IPS DF 6.9 (cell line): ENCODE measurements at regions not wholly inside any gene's neighbourhood (a gene's known extent, or its start where the extent isn't known, plus 50 kb on each side); places are given as distances from the start of the nearest gene placed in this dataset.

Experiments used
- DNase-seq: peaks from one replicate; pipeline ENCODE4 v3.0.0-alpha.2; 2013; ENCODE audit warnings: low read depth, low spot score
- H3K27ac ChIP-seq: one replicate; pipeline ENCODE4 v1.5.1; 2013; ENCODE audit warnings: low read length, control low read depth
- H3K27me3 ChIP-seq: 2 replicates; pipeline ENCODE4 v1.6.1; 2013; ENCODE audit warnings: mild to moderate bottlenecking, low read length; ENCODE audit not compliant: control insufficient read depth, insufficient read depth
- H3K36me3 ChIP-seq: 2 replicates; pipeline ENCODE4 v1.6.1; 2013; ENCODE audit warnings: low read length; ENCODE audit not compliant: control insufficient read depth, insufficient read depth
- H3K4me1 ChIP-seq: 2 replicates; pipeline ENCODE4 v1.6.1; 2013; ENCODE audit warnings: low read length; ENCODE audit not compliant: control insufficient read depth, insufficient read depth
- H3K4me3 ChIP-seq: 2 replicates; pipeline ENCODE4 v1.5.1; 2013; ENCODE audit warnings: mild to moderate bottlenecking, low read length
- H3K9me3 ChIP-seq: 2 replicates; pipeline ENCODE4 v1.6.1; 2013; ENCODE audit warnings: low read length, inconsistent platforms; ENCODE audit not compliant: control insufficient read depth, insufficient read depth
- WGBS: extraction: QIAGEN DNeasy Blood & Tissue Kit; methylation state at CpG from one replicate; pipeline ENCODE4 v1.1.7; 2013; ENCODE audit warnings: mixed read lengths, missing lambda C conversion rate; ENCODE audit not compliant: insufficient read length, insufficient coverage; 5-methylcytosine and 5-hydroxymethylcytosine counted together

DNA sequence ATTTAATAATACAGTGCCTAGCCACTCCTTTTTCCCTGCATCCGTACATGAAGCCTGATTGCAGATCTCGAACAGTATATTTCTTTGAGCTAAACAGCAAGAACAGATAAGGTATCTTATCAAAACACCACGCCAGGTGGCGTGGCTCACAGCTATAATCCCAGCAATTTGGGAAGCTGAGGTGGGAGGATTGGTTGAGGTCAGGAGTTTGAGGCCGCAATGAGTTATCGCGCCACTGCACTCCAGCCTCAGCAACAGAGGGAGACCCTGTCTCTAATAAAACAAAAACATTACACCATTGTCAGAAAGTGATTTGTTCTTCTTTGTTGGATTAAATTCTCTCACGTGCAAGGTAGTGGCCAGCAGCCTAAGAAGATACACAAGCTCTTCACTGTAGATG lies 291.2 kb upstream of the DMRT1 start:
- Histone ChIP-seq H3K4me3 (no peak overlapping the region), H3K9me3 (no peaks in the 10 kb centered on the region), H3K4me1 (no peaks in the 10 kb centered on the region), H3K36me3 (no peaks in the 10 kb centered on the region; the same call in 1 of the 2 replicates), H3K27ac (no peak overlapping the region), H3K27me3 (no peaks in the 10 kb centered on the region)
- no CpG with 5 or more reads among the region's 8 CpGs for WGBS
- no peak for DNase-seq

- Histone ChIP-seq H3K27ac (no peak overlapping the region), H3K4me3 (no peak overlapping the region), H3K36me3 (no peaks in the 10 kb centered on the region; the same call in 1 of the 2 replicates), H3K27me3 (no peaks in the 10 kb centered on the region), H3K9me3 (no peaks in the 10 kb centered on the region), H3K4me1 (no peaks in the 10 kb centered on the region)
- WGBS: no CpG with 5 or more reads among the region's 12 CpGs
- no peak for DNase-seq
Measured at GRCh38 chr9:551986-552929, 289.2 kb upstream of the DMRT1 start.

DNA sequence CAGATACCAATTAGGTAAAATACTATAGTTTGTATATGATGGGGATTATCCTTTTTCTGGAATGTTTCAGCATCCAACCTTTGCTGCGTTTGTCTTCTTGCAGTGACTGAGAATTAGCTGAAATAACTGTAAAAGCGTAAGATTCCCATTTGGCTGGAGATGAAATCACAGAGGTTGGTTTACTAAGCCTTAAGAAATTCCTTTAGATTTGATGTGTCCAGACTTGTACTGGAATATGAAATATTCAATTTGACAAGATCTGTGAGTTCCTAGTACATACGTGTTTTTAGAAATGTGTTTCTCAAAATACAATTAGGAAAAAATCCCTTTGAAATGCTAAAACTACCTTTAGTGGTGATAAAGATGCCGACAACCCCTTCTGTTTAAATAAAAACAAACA lies 286.0 kb upstream of the DMRT1 start:
- no peak overlapping the region for H3K27ac ChIP-seq
- no peaks in the 10 kb centered on the region for H3K9me3 ChIP-seq
- WGBS: no CpG with 5 or more reads among the region's 4 CpGs

DNA sequence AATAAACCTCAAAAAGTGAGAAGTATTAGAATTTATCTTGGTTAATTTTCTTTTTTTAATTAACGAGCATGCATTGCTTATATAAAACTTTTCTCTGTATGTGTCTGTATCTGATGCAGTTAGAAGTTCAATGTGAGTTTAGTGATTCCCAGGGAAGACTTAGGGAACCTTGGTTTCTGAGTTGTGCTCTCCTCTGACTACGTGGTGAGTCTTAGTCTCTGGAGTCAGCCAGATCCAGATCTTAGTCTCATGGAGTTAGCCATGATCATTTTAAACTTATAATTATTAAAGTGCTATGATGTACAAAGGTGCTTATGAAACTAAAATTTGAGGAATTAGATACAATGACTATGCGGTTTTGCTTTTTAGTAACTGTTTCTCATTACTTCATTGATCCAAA lies 285.3 kb upstream of the DMRT1 start:
- no peak for DNase-seq
- Histone ChIP-seq H3K36me3 (no peaks in the 10 kb centered on the region; the same call in 1 of the 2 replicates), H3K4me3 (no peak overlapping the region), H3K9me3 (no peaks in the 10 kb centered on the region), H3K27me3 (no peaks in the 10 kb centered on the region), H3K4me1 (peaks cover 4% of the 10 kb centered on the region; the same call in 1 of the 2 replicates), H3K27ac (no peak overlapping the region)
- no CpG with 5 or more reads among the region's 3 CpGs for WGBS

More for the DNA sequence above, 286.0 kb upstream of the DMRT1 start:
- no peaks in the 10 kb centered on the region; the same call in 1 of the 2 replicates for H3K36me3 ChIP-seq
- H3K27me3 ChIP-seq: no peaks in the 10 kb centered on the region
- H3K4me1 ChIP-seq: peaks cover 4% of the 10 kb centered on the region; the same call in 1 of the 2 replicates
- no peak for DNase-seq
- H3K4me3 ChIP-seq: no peak overlapping the region

DNA sequence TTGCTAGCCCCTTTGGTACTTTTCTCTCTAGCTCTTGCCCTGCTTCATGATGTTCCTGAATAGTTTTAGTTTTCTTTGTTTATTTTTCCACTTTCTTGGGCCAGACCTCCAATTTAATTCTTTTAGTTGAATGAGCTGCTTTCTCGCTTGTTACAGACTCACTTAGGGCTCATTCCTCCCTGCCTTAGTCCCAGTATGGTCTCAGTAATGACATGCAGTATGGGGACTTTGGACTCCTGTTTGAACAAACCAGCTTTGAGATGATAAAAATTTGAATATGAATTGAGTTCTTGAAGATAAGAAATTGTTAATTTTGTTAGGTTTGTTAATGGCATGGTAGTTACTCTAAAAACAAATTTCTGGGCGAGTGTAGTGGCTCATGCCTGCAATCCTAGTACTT lies 284.8 kb upstream of the DMRT1 start:
- Histone ChIP-seq H3K27me3 (no peaks in the 10 kb centered on the region), H3K9me3 (no peaks in the 10 kb centered on the region), H3K27ac (no peak overlapping the region), H3K4me3 (no peak overlapping the region), H3K36me3 (no peaks in the 10 kb centered on the region; the same call in 1 of the 2 replicates), H3K4me1 (peaks cover 4% of the 10 kb centered on the region; the same call in 1 of the 2 replicates)
- no peak for DNase-seq
- no CpG with 5 or more reads among the region's 2 CpGs for WGBS

DNA sequence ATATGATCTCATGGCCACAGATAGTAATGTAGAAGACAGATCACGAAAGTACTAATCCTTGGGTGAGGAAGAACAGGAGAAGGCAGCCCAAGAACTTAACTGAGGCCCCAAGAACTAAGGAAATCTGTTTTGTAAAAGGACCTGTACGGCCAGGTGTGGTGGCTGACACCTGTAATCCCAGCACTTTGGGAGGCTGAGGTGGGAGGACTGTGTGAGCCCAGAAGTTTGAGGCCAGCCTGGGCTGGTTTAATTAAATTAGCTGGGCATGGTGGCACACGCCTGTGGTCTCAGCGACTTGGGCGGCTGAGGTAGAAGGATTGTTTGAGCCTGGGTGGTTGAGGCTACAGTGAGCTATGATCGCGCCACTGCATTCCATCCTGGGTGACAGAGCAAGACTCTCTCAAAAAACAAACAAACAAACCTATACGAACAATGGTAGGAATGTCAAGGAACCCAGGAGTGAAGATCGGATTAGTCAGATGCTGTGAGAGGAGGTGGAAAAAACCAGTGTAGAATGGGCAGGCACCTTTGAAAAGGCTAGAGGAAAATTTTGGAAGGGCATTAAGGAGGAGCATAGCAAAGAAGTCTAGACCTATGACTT lies 283.8 kb upstream of the DMRT1 start:
- no peak overlapping the region for H3K4me3 ChIP-seq
- no peak overlapping the region for H3K27ac ChIP-seq
- no peak for DNase-seq
- WGBS: no CpG with 5 or more reads among the region's 9 CpGs
- no peaks in the 10 kb centered on the region for H3K27me3 ChIP-seq
- no peaks in the 10 kb centered on the region for H3K36me3 ChIP-seq
- H3K9me3 ChIP-seq: no peaks in the 10 kb centered on the region; the same call in 1 of the 2 replicates
- H3K4me1 ChIP-seq: peaks cover 4% of the 10 kb centered on the region; the same call in 1 of the 2 replicates

DNA sequence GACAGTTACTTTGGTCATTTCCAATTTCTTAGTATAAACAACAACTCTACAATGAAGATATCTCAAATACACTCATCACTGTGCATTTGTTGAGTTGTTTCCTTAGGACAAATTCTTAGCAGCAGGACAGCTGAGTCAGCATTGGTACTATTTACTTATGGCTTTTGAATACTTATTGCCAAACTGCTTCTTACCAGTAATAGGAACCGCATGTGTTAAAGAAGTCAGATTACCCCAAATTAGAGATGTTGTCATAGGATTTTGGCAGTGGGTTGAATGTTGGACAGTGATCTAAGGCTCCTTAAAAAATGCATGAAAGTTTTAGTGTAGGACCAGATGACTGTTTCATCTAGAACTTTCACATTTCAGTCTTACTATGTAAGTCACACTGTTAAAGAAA lies 280.1 kb upstream of the DMRT1 start:
- no peak for DNase-seq
- no peaks in the 10 kb centered on the region for H3K27me3 ChIP-seq
- H3K36me3 ChIP-seq: no peaks in the 10 kb centered on the region
- H3K4me3 ChIP-seq: no peak overlapping the region
- H3K27ac ChIP-seq: no peak overlapping the region
- peaks cover 4% of the 10 kb centered on the region; the same call in 1 of the 2 replicates for H3K4me1 ChIP-seq
- H3K9me3 ChIP-seq: no peaks in the 10 kb centered on the region; the same call in 1 of the 2 replicates
- WGBS: no CpG with 5 or more reads among the region's 1 CpG

DNA sequence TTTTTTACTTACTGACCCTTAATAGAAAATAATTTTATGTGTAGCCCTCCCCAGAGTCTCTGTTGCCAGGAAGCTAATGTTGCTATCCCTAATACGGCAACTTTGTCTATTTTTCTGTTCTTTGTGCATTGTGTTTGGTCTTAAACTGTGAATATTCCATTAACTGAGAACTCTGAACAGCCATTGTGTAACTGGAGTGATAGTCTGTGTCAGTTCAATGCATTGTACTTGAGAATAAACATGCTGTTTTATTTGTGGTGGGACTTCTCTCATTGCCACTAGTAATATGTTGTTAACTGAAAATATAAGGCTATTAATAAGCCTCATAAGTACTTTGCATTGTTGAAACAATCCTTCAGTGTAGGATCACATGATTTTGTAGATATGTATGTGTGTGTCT lies 278.3 kb upstream of the DMRT1 start:
- H3K27me3 ChIP-seq: no peaks in the 10 kb centered on the region
- no peaks in the 10 kb centered on the region for H3K36me3 ChIP-seq
- H3K9me3 ChIP-seq: no peaks in the 10 kb centered on the region; the same call in 1 of the 2 replicates
- peaks cover 2% of the 10 kb centered on the region; the same call in 1 of the 2 replicates for H3K4me1 ChIP-seq
- WGBS: no CpG with 5 or more reads among the region's 1 CpG
- no peak for DNase-seq
- H3K4me3 ChIP-seq: no peak overlapping the region
- H3K27ac ChIP-seq: no peak overlapping the region

- Histone ChIP-seq H3K4me3 (no peak overlapping the region), H3K9me3 (no peaks in the 10 kb centered on the region; the same call in 1 of the 2 replicates), H3K4me1 (no peaks in the 10 kb centered on the region), H3K27ac (no peak overlapping the region), H3K27me3 (no peaks in the 10 kb centered on the region), H3K36me3 (no peaks in the 10 kb centered on the region)
- WGBS: no CpG with 5 or more reads among the region's 6 CpGs
- DNase-seq: no peak
Measured at GRCh38 chr9:565528-565927, 276.0 kb upstream of the DMRT1 start.

- Histone ChIP-seq H3K4me3 (no peak overlapping the region), H3K4me1 (0 out of 2 replicates have a peak, but pooled peaks cover 1% of the 10 kb centered on the region), H3K27ac (no peak overlapping the region), H3K36me3 (no peaks in the 10 kb centered on the region), H3K27me3 (no peaks in the 10 kb centered on the region), H3K9me3 (no peaks in the 10 kb centered on the region; the same call in 1 of the 2 replicates)
- WGBS: no CpG with 5 or more reads among the region's 4 CpGs
- no peak for DNase-seq
Measured at GRCh38 chr9:567128-567746, 274.3 kb upstream of the DMRT1 start.
